Smooth muscle cell (in vitro differentiated cells): ENCODE measurements at regions not wholly inside any gene's neighbourhood (a gene's known extent, or its start where the extent isn't known, plus 50 kb on each side); places are given as distances from the start of the nearest gene placed in this dataset.

ENCODE experiments used
- DNase-seq: peaks from one replicate; lab custom pipeline; 2025; ENCODE audit not compliant: unreplicated experiment; lab: John Stamatoyannopoulos, UW
- H2AFZ ChIP-seq: fragments of 200-600 bp; sonication (generic); 2 replicates; pipeline ENCODE4 v1.6.0; 2016; ENCODE audit warnings: antibody characterized with exemption, low read depth, mild to moderate bottlenecking
- H3F3A ChIP-seq: fragments of 200-600 bp; sonication (generic); 2 replicates; pipeline ENCODE4 v1.6.0; 2017; ENCODE audit warnings: antibody characterized with exemption, low read depth
- H3K27ac ChIP-seq: fragments of 200-600 bp; sonication (generic); 2 replicates; pipeline ENCODE4 v1.5.1; 2016; ENCODE audit warnings: low read depth, mild to moderate bottlenecking
- H3K27me3 ChIP-seq: fragments of 200-600 bp; sonication (generic); 2 replicates; pipeline ENCODE4 v1.6.1; 2016; ENCODE audit warnings: low read depth, mild to moderate bottlenecking
- H3K36me3 ChIP-seq: fragments of 200-600 bp; sonication (generic); 2 replicates; pipeline ENCODE4 v1.5.1; 2016; ENCODE audit warnings: low read depth
- H3K4me1 ChIP-seq: fragments of 200-600 bp; sonication (generic); 2 replicates; pipeline ENCODE4 v1.5.1; 2016; ENCODE audit warnings: low read depth
- H3K4me2 ChIP-seq: fragments of 200-600 bp; sonication (generic); 2 replicates; pipeline ENCODE4 v1.6.0; 2016; ENCODE audit warnings: mild to moderate bottlenecking
- H3K4me3 ChIP-seq: fragments of 200-600 bp; sonication (generic); 2 replicates; pipeline ENCODE4 v1.5.1; 2016; ENCODE audit warnings: mild to moderate bottlenecking
- H3K79me2 ChIP-seq: fragments of 200-600 bp; sonication (generic); 2 replicates; pipeline ENCODE4 v1.6.0; 2016; ENCODE audit warnings: low read depth, mild to moderate bottlenecking
- H3K9ac ChIP-seq: fragments of 200-600 bp; sonication (generic); 2 replicates; pipeline ENCODE4 v1.6.0; 2016; ENCODE audit warnings: low read depth
- H3K9me3 ChIP-seq: fragments of 200-600 bp; sonication (generic); replicated peaks from 2 replicates; pipeline ENCODE4 v1.5.1; 2016; ENCODE audit warnings: low read depth
- H4K20me1 ChIP-seq: fragments of 200-600 bp; sonication (generic); 2 replicates; pipeline ENCODE4 v1.6.0; 2016; ENCODE audit warnings: low read depth
- CTCF ChIP-seq: fragments of 200-600 bp; sonication (generic); IDR thresholded peaks from 2 replicates; pipeline ENCODE4 v1.5.1; 2017; ENCODE audit warnings: borderline replicate concordance, mild to moderate bottlenecking, antibody characterized with exemption; ENCODE audit not compliant: insufficient read depth, poor library complexity, severe bottlenecking
- WGBS: methylation state at CpG from one replicate; pipeline ENCODE4 v1.1.7; 2016; ENCODE audit warnings: low lambda C conversion rate; 5-methylcytosine and 5-hydroxymethylcytosine counted together

DNA sequence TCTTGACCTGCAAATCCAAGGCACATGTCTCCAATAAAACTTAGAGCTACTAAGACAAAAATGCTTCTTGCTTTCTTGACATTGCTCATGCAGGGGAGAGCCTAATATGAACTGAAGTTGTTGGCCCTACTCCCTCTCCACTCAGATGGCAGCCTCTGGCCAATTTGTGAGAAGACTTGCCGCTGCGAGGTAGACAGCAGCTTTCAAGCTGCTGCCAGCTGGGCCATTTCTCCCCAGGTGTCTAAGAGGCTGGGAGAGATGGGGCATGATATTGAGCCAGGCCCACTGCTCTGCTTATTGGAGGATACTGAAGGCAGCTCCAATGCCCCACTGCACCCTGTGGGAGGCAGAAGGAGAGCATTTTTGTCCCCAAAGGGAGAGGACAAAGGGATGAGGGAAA lies 380.5 kb downstream of the RASEF start:
- H3K27ac ChIP-seq, result no peak overlapping the region
- WGBS, result 97% methylated on average over 2 of the region's 2 CpGs
- no peak overlapping the region for H3K4me2 ChIP-seq
- H3K9me3 ChIP-seq, result no peaks in the 10 kb centered on the region
- H2AFZ ChIP-seq, result no peak overlapping the region
- peaks cover 4% of the 10 kb centered on the region for H3K27me3 ChIP-seq
- H3K4me1 ChIP-seq, result no peaks in the 10 kb centered on the region
- no peak for TF ChIP-seq CTCF
- no peak overlapping the region for H3K4me3 ChIP-seq
- H3K79me2 ChIP-seq, result no peaks in the 10 kb centered on the region
- no peak for DNase-seq
- H4K20me1 ChIP-seq, result no peaks in the 10 kb centered on the region
- no peaks in the 10 kb centered on the region for H3K36me3 ChIP-seq
- H3K9ac ChIP-seq, result no peak overlapping the region
- no peaks in the 10 kb centered on the region for H3F3A ChIP-seq

GRCh38 chr9:82695704-82696103 lies 367.2 kb downstream of the RASEF start:
- no peaks in the 10 kb centered on the region for H3K9me3 ChIP-seq
- H3F3A ChIP-seq, result no peaks in the 10 kb centered on the region
- no peaks in the 10 kb centered on the region for H3K27me3 ChIP-seq
- H3K4me3 ChIP-seq, result no peak overlapping the region
- TF ChIP-seq CTCF, result no peak
- no peaks in the 10 kb centered on the region for H3K4me1 ChIP-seq
- H2AFZ ChIP-seq, result no peak overlapping the region
- H4K20me1 ChIP-seq, result no peaks in the 10 kb centered on the region
- no peak overlapping the region for H3K4me2 ChIP-seq
- H3K27ac ChIP-seq, result no peak overlapping the region
- H3K9ac ChIP-seq, result no peak overlapping the region
- H3K36me3 ChIP-seq, result no peaks in the 10 kb centered on the region
- no peak for DNase-seq
- H3K79me2 ChIP-seq, result no peaks in the 10 kb centered on the region
- 82% methylated on average over 3 of the region's 3 CpGs for WGBS

- no peak overlapping the region for H3K4me3 ChIP-seq
- no peaks in the 10 kb centered on the region for H4K20me1 ChIP-seq
- H3K9ac ChIP-seq, result no peak overlapping the region
- no peak overlapping the region for H3K4me2 ChIP-seq
- H3F3A ChIP-seq, result no peaks in the 10 kb centered on the region
- DNase-seq, result no peak
- no peaks in the 10 kb centered on the region for H3K79me2 ChIP-seq
- H3K9me3 ChIP-seq, result no peaks in the 10 kb centered on the region
- no peak for TF ChIP-seq CTCF
- WGBS, result 74% methylated on average over 5 of the region's 5 CpGs
- H3K36me3 ChIP-seq, result no peaks in the 10 kb centered on the region
- peaks cover 8% of the 10 kb centered on the region for H3K27me3 ChIP-seq
- H3K27ac ChIP-seq, result no peak overlapping the region
- H3K4me1 ChIP-seq, result no peaks in the 10 kb centered on the region
- no peak overlapping the region for H2AFZ ChIP-seq
Measured at GRCh38 chr9:82706786-82707185, 356.2 kb downstream of the RASEF start.

DNA sequence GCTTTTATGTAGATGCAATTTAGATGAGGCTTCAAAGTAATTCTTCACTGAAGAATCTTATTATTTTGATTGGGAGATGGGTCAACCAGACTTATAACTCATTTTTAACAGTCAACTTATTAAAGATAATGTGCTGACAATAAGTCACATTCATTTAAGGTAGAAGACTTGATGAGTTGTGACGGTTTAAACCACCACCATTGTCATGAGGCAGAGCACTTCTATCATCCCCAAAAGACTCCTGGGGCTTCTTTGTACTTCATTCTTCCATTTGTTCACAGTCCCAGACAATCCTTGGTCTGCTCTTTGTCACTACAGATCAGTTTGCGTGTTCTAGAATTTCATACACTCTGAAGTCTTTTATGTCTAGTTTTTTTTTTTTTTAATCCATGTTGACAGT lies 346.1 kb downstream of the RASEF start:
- H3K4me2 ChIP-seq, result no peak overlapping the region
- H3F3A ChIP-seq, result no peaks in the 10 kb centered on the region
- H2AFZ ChIP-seq, result no peak overlapping the region
- no peaks in the 10 kb centered on the region for H3K36me3 ChIP-seq
- no peak for DNase-seq
- WGBS, result 93% methylated on average over 2 of the region's 2 CpGs
- no peaks in the 10 kb centered on the region for H4K20me1 ChIP-seq
- H3K27ac ChIP-seq, result no peak overlapping the region
- no peaks in the 10 kb centered on the region for H3K9me3 ChIP-seq
- no peak for TF ChIP-seq CTCF
- no peaks in the 10 kb centered on the region for H3K27me3 ChIP-seq
- no peaks in the 10 kb centered on the region for H3K79me2 ChIP-seq
- no peak overlapping the region for H3K9ac ChIP-seq
- peaks cover 3% of the 10 kb centered on the region for H3K4me1 ChIP-seq
- H3K4me3 ChIP-seq, result no peak overlapping the region
